HG02885 (cell line): ENCODE measurements at regions not wholly inside any gene's neighbourhood (a gene's known extent, or its start where the extent isn't known, plus 50 kb on each side); places are given as distances from the start of the nearest gene placed in this dataset.

Experiments
- ATAC-seq: cut with Tn5 transposase; IDR thresholded peaks from one replicate; pipeline ENCODE4 v1.9.1; 2021; ENCODE audit warnings: mild to moderate bottlenecking; ENCODE audit not compliant: unreplicated experiment, poor library complexity

DNA sequence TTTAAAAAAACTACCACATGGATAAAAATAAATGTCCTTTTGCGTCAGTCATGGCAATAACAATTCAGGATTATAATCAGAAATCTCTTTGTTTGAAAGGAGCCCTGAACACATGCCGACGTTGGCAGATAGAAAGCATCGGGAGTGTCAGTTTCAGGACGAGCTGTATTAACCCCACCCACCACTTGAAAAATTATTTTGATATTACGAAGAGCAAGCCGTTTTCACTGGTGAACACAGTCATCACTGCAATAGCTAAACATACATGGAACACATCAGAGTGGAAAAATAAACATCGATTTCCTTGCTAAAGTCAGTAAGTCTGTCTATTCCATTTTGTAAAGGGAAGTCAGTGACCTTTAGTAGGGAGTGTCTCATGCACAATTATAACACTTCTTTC, 266.4 kb upstream of the FBXL7 start:
- ATAC-seq, result no peak

DNA sequence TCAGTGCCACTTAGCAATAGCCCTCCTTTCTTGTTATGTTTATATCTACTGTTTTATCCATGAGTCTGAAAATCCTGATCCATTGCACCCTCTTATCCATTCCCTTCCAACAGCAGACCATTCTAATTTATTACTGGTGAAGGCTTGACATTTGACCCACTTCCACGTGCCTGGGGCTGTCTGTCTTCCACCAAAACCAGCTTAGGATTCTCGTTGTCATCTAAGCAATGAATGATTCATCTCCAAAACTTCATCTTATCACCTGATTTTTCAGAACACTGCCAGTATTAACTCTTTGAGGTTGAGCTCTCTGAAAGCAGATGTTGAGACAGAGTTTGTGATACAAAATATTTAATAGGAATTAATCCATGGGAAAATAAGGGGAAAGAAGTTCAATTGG, 277.8 kb upstream of the FBXL7 start:
- no peak for ATAC-seq

DNA sequence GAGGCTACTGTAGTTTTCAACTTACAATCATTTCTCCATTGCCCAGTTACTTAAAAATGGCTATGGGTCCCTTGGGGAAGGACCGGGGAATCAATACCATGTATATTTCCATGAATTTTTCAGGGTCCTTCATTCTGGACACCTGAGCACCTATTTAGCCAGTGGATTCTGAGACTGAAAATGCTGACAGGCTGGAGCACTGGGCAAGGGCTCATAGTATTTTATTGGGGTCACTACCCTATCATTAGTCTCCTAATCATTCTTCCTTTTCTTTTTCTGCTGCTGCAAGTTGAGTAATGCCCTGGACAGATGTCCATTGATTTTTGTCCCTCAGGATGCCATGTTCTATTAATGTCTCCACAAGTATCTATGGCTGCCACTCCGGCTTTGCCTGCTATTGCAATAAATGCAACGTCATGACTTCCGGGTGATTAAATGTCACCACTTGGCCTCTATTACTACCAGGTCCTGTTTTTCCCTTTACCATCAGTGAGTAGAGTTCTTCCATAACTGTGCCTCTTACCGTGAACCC, 279.3 kb upstream of the FBXL7 start:
- no peak for ATAC-seq

DNA sequence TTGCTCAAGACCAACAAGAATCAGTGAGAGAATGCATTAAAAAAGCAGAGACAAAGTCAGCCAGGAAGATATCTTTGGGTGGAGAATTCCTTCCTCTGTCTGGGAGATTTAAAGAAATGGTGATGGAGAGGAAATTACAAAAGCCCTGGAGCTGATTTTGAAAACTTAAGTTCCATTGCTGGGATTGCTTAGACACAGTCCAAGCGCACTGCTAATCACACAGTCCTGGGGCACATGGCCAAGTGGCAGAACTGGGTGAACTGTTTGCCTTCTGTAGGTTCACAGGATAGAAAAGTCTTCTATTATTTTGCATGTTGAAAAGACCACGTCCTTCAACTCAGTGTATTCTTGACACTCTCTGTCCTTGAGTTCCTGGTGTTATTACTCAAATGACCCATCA, 284.9 kb upstream of the FBXL7 start:
- ATAC-seq, result no peak

DNA sequence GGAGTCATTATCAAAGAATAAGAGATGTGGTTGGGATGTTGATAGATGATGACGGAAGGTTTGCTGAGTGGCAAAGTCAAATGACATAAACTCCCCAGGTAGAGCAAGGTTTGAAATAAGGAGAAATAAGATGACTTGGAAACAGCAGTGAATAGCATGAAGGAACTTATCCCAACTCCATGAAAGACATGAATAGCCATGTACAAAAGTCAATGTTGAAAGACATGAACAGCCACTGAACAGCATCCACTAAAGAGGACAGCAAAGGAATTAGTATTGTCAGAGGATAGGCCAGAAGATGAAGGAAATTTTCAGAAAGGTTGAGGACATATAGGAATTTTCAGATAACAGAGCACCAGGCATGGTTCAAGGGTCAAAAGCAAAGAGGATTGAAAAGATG, 286.0 kb upstream of the FBXL7 start:
- ATAC-seq, result no peak

DNA sequence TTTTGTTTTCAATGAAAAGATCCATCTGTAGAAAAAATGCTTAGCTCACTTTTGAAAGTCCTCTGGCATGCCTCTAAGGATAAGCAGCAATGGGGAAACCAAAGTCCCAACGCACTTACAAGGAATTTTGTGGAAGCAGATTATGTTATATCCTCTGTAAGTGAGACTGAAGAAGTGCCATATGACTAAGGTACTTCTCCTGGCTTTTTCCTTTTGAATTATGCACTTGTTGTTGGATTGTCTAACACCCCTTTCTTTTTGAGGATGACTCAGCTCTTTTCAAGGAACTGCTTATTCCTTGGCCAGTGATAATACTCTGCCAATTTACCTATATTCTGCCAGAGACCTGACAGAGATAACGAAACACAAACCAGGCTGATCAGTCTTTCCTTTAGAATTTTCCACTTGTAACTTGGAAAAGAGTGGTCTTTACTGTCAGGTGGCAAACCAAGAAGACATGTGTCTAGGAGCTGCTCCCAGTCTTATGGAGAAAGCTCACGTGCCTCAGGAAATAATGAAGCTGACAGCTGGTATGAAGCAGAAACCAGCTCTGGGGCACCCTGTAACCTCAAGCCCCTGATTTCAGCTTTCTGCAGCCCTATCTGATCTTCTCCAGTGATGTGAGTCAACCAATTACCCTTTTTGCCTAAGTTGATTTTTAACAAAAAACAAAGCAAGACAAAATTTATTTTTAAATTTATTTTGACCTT, 290.8 kb upstream of the FBXL7 start:
- no peak for ATAC-seq

DNA sequence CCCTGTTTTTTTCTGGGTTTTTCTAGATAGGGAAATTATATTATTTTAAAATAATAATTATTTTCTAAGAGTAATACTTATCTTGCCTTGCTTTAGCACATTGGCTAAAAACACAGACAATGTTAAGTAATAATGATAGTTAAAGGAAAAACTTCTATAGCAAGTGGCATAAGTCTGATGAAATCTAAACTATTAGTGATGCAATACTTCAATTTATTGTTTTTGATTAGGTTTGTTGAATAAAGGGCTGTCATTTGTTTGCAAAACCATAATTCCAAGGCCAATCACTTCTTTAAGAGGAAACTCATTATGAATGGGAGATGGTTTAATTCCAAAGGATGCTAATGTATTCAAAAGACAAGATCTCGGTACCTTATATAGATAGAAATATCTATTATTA, 293.8 kb upstream of the FBXL7 start:
- no peak for ATAC-seq

DNA sequence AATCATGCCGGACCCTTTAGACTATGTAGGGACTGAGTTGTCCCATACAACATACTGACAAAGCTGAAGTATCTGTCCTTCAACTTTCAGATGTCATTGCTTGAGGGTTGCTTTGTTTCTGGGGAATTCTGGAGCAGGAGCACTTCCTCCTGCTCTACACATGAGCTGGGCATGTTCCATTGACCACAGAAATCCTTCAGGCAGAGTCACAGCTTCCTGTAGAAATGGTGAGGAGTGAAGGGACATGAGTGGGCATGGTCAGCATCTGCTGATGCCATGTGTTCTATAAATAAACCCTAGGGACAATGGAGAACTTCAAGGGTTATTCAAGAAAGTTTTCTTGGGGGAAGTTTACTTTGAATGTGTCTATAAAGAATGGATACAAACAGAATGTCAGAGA, 296.6 kb upstream of the FBXL7 start:
- no peak for ATAC-seq

DNA sequence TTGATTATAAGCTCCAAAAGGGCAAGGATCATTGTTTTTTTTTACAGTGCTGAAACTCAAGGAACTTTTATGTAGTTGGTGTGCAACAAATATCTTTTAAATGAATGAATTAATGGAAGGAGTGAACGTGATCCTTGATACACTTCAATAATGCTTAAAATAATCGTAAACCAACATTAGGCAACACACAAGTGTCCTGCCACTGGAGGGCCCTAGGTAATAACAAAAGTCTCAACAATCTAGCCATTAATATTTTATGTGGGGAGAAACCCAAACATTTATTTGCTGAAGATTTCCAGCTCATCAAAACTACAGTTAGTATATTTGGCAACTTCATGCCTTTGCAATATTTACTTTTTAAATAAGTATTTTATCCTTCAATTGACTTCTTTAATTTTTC, 309.0 kb upstream of the FBXL7 start:
- no peak for ATAC-seq

DNA sequence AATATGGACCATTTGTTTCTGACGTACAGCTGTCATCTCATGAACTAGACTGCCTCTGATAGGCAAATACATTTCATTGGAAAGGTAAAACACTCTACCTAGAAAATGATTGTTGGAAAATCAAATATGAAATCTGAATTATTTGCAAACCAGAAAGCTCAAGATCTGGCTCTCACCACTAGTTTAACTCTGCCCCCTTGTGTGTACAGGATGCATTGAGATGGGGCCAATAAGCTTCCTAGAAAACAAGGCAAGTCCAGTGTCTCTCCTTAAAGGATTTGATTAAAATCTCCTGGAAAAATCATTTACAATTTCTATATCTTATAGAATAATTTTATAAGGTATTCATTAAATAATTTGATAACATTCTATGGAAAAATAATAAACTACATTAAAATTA, 311.9 kb upstream of the ANKH start:
- no peak for ATAC-seq

DNA sequence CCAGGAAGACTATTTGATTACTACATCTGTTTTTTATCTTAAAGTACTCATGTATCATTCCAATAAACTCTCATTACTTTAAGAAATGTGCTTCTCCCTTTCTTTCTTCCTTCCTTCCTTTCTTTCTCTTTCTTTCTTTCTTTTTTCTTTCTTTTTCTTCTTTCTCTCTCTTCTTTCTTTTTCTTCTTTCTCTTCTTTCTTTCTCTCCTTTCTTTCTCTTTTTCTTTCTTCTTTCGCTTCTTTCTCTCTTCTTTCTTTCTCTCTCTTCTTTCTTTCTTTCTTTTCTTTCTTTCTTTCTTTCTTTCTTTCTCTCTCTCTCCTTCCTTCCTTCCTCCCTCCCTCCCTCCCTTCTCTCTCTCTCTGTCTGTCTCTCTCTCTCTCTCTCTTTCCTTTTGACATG, 298.6 kb upstream of the ANKH start:
- ATAC-seq, result no peak

DNA sequence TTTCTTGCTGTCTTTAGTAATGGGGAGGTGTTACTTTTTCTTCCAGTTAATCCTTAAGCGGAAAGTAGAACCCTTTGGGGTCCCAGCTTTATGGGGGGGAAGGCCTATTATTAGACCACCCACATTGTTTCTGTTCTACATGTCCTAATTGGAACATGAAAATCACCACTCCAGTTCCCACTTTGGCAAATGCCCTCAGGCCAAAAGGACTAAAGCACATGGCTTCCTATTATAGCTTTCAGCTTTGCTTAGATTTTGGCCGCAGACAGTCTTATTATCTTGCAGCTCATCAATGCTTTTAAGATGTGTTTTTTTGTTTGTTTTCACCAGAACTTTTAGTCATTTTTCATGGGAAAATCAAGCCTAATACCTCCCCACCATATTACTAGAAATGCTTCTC, 296.8 kb upstream of the ANKH start:
- no peak for ATAC-seq

DNA sequence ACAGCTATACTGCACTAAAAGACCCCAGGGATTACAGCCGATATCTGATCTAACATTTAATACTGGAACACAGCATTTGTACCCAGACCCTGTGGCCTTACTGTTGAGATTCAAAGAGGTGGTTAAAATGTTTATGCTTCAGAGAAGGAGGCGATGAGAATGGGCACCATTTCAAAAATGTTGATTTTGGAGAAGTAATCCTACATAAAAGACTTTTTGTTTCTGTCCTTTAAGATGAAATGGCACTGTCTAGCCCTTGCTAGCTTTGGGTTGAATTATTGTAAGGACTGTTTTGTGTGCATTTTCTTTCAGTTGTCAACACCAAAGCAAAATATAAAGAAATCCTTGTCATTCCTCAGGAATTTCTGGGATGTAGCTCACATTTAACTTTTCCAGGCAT, 288.5 kb upstream of the ANKH start:
- no peak for ATAC-seq

DNA sequence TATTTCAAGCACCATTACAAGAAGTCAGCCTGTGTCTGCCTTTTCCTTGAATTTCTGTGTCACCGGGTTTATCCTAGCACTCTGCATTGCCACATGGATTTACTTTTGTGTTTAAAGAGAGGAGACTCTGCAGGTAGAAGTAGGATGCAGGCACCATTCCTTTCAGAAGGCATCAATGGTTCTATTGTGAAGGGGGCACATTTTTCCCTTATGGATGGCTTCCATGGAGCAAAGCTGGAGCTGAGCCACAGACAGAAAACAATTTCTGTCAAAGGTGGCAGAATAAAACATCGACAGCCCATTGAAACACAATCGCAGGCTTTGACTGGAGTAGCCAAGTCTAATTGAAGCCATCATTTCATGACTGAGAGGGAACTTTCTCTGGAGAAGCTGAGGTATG, 288.0 kb upstream of the ANKH start:
- no peak for ATAC-seq

DNA sequence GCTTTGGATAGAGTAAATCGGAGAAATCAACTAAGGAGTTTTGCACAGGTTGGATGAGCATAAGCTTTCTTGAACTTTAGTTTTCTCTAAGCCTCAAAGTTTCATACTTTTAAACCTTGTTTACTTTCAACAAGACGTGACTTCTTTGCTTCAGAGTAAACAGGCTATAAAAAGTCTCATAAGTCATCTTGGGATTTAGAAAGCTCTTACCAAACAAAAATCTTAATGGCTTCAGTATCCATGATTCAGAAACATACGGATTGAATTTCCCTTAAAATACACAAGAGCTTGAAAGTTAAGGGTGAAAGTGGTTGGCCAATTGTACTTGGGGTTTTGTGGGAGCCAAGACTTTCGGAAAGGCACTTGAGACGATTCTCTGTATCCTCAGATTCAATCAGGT, 270.9 kb upstream of the ANKH start:
- no peak for ATAC-seq

DNA sequence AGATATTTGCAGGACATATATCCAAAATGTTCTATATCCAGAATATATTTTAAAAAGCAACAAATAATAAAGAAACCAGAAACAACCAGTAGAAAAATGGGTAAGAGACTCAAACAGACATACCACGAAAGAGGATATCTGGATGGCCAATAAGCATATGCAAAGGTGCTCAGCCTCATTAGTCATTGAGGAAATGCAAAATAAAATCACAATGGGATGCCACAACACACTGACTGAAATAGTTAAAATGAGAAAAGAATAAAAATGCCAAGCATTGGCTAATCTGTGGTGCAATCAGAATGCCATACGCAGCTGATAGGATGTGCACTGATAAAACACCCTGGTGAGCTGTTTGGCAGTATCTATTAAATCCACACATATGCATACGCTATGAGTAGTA, 265.8 kb upstream of the ANKH start:
- ATAC-seq, result no peak

DNA sequence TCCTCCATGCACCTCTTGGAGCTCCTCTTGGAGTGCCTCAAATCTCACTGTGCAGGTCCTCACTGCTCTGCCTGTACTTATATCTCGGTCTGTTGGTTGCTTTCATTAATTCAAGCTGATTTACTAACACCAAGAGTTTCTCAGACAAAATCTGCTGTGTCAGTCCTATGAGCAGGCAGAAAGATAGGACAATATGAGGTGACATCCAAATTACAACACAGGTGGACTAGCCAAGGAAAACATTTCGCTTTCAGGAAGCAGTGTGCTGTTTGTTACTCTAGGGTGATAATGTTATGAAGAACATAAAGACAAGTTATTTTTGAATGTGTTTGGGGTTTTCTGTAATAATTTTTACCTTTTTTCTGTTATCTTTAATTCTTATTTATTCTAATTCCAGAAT, 264.1 kb upstream of the ANKH start:
- no peak for ATAC-seq

DNA sequence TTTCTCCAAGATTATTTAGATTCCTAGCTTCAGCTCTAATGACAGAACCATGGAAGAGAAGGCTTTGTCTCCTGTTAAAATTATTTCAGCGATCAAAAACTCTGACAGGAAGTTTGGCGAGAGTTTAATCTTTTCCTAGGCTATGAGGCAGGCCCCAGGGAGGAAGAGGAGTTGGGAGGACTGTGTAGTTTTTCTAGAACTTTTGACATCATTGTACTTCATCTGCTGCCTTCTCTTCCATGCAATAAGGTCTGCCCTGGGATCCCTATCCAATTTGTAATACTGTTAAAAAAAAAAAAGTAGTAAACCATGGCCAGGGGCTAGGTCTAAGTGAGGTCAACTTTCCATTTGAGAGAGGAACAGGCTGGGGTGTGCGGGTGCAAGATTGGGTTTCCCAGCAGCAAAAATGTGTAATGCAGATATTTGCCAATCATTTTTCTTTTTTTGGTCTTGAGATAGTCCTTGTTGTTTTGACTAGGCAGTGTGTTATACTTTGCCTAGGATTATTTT, 261.9 kb upstream of the ANKH start:
- ATAC-seq, result no peak

DNA sequence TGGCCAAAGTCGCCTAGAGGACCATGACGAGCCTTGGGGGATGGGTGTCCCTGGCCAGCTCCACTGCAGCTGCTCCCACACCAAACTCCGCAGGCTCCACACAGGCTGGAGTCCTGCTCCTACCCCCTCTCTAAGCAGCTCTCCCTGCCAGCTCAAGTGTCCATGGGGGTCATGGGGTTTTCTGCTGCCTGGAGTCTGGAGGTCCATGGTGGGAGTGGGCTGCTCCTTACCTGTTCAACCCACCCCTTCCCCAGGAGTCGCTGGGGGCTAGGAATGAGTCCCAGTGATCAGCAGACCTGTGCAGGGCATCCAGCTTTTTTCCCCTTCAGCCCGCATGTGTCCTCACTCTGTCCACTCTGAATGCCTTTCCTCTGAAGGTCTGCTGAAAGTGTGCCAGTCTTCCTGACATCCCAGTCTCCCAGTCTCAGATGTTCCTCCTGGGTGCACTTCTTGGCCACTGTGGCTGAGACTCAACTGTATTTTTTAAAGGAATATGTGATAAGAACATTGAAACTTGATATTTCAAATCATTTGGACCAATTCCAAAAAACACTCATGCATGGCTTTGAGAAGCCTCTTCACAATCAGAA, 261.3 kb upstream of the ANKH start:
- no peak for ATAC-seq

DNA sequence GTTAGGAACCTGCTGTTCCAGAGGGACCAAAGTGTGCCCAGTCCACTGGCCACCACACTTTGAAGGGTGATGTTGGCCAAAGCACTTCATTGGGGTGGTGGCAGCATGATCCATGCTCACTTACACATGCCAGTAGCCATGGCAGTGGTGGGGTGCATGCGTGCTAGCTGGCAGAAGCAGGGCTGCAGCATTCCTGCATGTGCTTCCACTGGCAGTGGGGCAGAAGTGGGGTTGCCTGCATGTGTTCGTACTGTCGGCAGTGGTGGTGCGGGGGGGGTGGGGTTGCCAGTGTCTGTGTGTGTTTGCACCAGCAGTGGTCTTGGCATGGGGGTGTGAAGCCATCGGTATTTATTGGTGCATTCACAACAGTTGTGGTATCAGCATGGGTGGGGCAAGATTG, 260.3 kb upstream of the ANKH start:
- no peak for ATAC-seq

DNA sequence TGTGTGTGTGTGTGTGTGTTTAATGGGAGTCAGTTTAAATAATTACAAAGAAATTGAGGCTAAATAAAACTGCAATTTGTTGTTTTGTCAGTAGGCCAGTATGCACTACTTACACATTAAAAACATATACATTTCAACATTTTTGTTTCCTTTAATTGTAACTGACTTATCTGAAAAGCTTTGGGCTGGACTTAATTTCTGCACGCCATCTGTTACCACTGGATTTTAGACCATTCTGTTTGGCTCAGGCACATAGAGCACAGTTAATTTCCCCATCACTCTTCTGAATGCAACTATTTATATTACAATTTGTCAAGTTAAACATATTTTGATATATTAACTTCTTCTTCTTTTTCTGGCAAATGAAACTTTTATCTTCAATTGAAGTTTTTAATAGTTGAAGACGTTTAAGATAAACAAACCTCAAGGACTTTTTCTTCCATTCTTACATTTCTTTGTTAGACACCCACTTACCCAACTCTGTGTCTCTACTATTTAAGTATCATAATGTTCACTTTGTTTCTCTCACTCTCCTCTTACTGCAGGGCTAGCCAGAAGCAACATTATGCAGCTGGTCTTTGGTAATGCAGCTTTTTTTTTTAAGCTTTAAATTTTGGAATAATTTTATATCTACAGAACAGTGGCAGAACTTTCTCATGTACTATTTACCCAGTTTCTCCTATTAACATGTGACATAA, 253.4 kb upstream of the ANKH start:
- no peak for ATAC-seq

DNA sequence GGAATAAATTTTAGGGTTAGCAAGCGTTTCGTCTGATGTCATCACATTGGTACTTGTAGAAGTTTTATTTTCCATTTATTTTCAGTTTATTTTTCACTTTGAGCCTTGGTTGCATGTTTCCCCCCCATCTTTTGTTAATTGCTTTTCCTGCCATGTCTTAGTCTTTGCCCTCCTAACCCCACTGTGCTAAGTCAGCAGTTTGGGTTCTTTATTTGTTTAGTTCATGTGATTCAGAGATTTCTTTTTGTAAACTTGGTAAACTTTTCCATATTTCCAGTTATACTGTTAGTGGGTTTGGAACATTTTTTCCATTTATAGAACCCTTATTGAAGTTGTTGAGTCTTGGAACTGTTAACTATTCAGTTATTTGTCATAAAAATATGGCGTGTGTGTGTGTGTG, 252.9 kb upstream of the ANKH start:
- no peak for ATAC-seq
